ENCODE measurements at regions not wholly inside any gene's neighbourhood (a gene's known extent, or its start where the extent isn't known, plus 50 kb on each side); places are given as distances from the start of the nearest gene placed in this dataset.

GRCh38 chr12:72872996-72873395, 600.8 kb downstream of the TRHDE start:
- TF ChIP-seq EZH2 (IDR thresholded peaks at IDR 0.05; ENCODE audit: borderline replicate concordance) (no peak), CTCF (IDR thresholded peaks at IDR 0.05; ENCODE audit: poor library complexity) (no peak), EZH2phosphoT487 (IDR thresholded peaks at IDR 0.05; ENCODE audit: low read depth, severe bottlenecking, unreplicated experiment) (no peak)

Data from hepatocyte (in vitro differentiated cells).